ENCODE measurements at regions not wholly inside any gene's neighbourhood (a gene's known extent, or its start where the extent isn't known, plus 50 kb on each side); places are given as distances from the start of the nearest gene placed in this dataset.

- DNase-seq: no peak
These were observed 102.9 kb upstream of the RIOK3 start for GRCh38 chr18:23350188-23350587.

DNA sequence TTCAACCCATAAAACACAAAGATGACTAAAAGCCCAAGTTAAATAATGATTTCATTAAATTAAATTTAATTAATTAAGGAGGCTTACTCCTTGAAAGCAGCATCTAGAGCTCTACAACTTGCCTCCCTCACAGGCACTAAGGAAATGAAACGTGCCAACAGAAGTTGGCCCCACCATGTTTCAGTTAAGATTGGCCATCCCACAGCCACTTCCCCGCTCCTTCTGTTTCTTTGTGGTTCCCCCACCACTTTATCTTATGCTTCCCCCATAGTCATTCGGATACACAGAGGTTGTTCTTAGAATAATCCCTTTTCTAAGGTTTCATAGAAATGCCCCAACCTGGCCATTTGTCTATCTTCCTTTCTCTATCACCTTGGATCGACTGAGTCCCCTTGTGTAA lies 101.6 kb upstream of the RIOK3 start:
- DNase-seq: no peak

DNA sequence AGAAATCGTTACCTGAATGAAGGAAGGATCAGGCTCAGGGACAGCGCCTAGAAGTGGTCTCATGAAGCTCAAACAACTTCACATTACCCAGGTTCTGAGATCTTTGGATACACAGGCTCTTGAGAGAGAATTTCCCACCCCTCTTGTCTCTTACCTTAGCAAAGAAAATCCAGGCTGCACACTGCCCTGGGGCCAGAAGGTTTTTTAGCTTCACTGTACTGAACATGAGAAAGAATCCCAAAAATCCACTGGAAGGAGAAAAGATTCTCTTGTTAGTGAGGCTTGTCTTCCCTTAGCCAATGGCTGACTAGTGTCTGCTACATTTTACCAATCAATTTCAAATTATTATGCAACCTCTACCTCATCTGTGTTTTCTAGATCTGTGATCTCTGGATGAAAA lies 101.0 kb upstream of the RIOK3 start:
- no peak for DNase-seq

DNA sequence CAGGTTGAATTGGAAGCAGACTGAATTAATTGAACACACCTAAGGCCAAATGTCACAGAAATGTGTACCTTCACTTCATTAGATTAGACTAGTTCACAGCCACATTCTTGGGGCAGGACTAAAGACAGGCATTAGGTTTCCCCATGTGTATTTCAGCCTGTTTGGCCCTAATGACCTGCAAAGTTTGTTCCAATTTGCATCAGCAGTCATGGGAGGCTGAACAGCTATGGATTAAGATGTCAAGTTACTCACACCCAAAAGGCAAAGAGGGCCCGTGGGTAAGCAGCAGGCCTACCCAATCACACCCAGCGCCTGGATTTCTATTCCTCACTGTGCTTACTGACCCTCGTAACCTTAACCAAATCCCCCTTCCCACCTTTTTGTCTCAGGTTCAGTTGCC lies 99.6 kb upstream of the RIOK3 start:
- DNase-seq: no peak

- no peak for DNase-seq
These were observed 98.5 kb upstream of the RIOK3 start for GRCh38 chr18:23354625-23355024.

- DNase-seq: no peak
These were observed 97.9 kb upstream of the RIOK3 start for GRCh38 chr18:23355206-23355605.

DNA sequence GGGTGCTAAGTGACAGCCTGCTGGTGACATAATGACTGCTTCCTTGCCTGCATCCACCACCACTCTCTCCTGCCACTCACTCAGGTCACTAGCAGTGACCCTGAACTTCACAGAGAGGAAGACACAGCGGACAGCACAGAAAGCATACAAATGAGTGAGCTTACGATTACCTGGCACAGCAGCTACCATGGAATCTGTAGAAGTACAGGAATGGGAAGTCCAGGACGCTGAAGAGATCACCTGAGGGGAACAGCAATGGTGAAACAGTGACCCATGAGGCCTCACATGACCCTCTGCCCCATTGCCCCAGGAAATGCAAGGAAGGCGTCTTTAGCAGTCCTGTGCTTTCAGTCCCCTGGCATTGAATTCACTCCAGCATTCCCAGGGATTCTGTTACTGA lies 96.7 kb upstream of the RIOK3 start:
- no peak for DNase-seq

GRCh38 chr18:23356915-23357601 lies 96.0 kb upstream of the RIOK3 start:
- no peak for DNase-seq

DNA sequence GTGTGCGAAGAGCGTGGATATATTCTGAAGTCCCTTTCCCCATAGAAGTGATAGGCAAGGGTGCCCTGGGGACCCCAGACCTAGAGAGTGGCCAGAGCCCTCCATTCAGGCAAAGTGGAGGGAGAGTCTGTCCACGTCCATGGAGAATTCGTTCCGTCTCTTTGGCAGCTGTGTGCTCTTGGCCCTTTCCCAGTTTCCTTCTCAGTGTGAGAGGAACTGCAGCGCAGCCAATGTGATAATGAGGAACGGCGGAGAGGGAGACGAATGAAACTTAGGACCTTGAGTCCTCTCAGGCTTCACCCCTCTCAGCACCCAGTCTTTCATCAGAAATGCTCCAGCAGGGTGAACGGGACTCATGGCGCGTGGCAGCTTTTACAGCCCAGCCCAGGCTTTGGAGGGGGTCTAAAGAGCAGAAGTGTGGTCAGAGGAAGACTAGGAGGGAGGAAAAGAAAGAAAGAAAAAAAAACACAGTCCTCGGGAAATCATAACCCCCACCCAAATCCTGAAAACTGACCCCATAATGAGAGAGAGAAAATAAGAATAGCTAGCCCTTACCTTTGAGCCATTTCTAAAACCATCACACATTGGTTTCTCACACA lies 95.0 kb upstream of the RIOK3 start:
- DNase-seq: no peak

- DNase-seq: no peak
These were observed 93.7 kb upstream of the RIOK3 start for GRCh38 chr18:23359421-23359820.

- DNase-seq: no peak
These were observed 89.1 kb upstream of the RIOK3 start for GRCh38 chr18:23363865-23364570.

GRCh38 chr18:23365602-23366001 lies 87.5 kb upstream of the RIOK3 start:
- DNase-seq: no peak

DNA sequence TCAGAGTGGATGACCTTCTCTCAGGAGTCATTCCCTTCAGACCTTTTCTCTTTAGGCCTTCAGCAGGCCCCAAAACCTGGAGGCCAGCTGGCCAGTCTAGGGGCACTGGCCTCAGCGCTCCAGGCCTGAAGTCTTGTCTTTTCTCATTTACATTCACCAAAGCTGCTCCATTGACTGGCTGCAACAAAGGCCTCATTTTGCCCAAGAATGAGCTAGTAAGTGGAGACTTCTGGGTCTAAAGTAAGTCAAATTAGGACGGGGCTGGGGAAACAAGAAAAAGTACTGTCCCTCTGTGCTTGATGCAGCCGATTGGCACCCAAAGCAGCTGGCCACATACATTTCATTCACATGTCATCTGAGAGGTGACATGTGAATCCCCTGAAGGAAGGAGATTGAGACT lies 83.8 kb upstream of the RIOK3 start:
- DNase-seq: no peak

- no peak for DNase-seq
These were observed 79.5 kb upstream of the RIOK3 start for GRCh38 chr18:23373570-23373969.

GRCh38 chr18:23377669-23378301 lies 75.3 kb upstream of the RIOK3 start:
- no peak for DNase-seq

- DNase-seq: no peak
These were observed 74.8 kb upstream of the RIOK3 start for GRCh38 chr18:23378302-23378686.

DNA sequence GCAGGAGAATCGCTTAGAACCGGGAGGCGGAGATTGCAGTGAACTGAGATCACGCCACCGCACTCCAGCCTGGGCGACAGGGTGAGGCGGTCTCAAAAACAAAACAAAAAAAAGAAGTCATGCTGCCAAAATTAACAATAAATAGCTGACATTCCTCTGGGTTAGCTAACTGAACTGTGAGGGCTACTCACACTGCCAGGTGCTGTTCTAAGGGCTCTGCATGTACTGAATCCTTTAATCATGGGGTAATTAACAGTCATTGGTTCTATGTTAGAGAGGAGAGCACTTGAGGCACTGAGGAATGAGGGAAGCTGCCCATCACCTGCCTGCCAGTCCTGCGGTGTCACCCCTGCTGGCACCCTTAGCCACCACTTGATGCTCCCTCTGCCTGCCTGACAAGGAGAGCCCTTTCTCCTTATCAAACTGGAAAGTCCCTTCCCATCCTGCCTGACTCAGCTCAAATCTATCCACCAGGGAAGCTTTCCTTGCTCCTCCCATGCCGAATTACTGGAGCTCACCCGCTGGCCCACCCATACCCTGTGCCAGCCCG lies 73.0 kb upstream of the RIOK3 start:
- DNase-seq: no peak

DNA sequence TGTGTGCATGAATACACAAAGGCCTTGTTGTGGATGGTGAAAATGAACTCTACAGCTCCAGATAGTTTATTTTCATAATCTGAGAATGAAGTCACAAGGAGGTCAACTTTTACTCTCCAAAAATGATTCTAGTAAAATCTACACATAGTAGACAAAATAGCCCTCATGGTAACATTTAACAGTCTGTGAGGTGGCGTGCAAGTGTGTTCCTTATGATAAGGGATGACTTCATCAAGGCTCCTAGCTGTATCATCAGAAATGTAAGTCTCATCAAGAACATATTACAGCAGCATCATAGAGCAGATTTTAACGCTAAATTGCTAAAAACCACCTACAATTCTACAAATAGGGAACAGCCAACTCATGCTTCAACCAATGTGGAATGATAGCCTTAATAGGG lies 72.3 kb upstream of the RIOK3 start:
- DNase-seq: no peak

DNA sequence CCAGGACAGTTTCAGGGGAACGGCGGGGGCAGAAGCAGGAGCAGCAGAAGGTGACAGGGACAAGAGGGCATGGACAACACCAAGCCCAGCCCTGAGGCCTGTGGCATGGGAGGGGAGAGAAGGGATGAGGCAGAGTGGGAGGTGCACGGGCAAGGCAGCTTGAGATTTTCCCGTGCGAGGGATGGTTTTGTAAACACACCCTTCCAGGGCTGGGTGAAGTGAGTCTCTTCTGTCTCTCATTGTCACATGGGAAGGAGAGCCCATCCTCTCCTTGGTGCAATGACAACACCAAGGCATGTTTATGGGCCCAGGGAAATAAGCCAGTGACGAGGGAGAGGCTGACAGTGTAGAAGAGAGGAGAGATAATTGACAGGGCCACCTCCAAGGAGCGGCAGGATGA lies 69.6 kb upstream of the RIOK3 start:
- DNase-seq: no peak

GRCh38 chr18:23384778-23385736 lies 68.0 kb upstream of the RIOK3 start:
- no peak for DNase-seq

- DNase-seq: no peak
These were observed 66.8 kb upstream of the RIOK3 start for GRCh38 chr18:23386317-23386716.

- no peak for DNase-seq
These were observed 65.8 kb upstream of the RIOK3 start for GRCh38 chr18:23387265-23387664.

DNA sequence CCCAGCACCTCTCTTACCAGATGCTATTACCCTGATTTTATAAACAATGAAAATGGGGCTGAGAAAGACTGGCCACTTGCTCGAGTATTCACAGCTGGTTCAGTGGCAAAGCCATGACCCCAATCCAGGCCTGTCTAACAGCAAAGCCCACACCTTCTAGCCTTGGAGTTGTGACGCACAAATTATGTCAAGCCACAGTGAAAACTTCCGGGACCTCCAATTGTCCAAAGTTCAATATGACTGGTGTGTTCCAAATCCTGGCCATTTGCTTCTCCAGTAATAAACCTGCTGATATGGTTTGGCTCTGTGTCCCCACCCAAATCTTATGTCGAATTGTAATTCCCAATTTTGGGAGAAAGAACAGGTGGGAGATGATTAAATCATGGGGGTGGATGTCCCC lies 64.7 kb upstream of the RIOK3 start:
- DNase-seq: no peak
